GM12878 (cell line): ENCODE measurements at regions not wholly inside any gene's neighbourhood (a gene's known extent, or its start where the extent isn't known, plus 50 kb on each side); places are given as distances from the start of the nearest gene placed in this dataset.

Experiments used
- BCL11A ChIP-seq: IDR thresholded peaks from 2 replicates; pipeline ENCODE4 v1.6.1; 2011; ENCODE audit warnings: low read depth, low read length
- CHD1 ChIP-seq: IDR thresholded peaks from 2 replicates; pipeline ENCODE4 v1.6.1; 2012; ENCODE audit warnings: low read depth, low read length, improper control_type of control experiment
- CHD4 ChIP-seq: fragments of 200-600 bp; sonication (generic); IDR thresholded peaks from 2 replicates; pipeline ENCODE4 v1.6.1; 2016; ENCODE audit warnings: mild to moderate bottlenecking
- CTCF ChIP-seq, 3 experiments: IDR thresholded peaks in 2 of 3; conservative IDR thresholded peaks in 1 of 3; 2 replicates each; pipeline ENCODE4 v1.5.1; 2011; ENCODE audit warnings: low read depth in 3 of 3, low read length in 3 of 3, mild to moderate bottlenecking in 3 of 3, control low read depth in 2 of 3, moderate library complexity in 2 of 3, inconsistent platforms in 1 of 3, mixed read lengths in 1 of 3; ENCODE audit not compliant: control insufficient read depth in 2 of 3, insufficient read depth in 1 of 3; ENCODE audit errors: extremely low read depth in 1 of 3
- EP300 ChIP-seq, 2 experiments: fragments of 150-350 bp in 1 of 2; IDR thresholded peaks; 2 replicates each; pipeline ENCODE4 v1.6.1; 2011 to 2012; ENCODE audit warnings: low read depth in 2 of 2, low read length in 2 of 2, borderline replicate concordance in 1 of 2, improper control_type of control experiment in 1 of 2, inconsistent platforms in 1 of 2; ENCODE audit not compliant: control insufficient read depth in 1 of 2
- NKRF ChIP-seq: fragments of 450-650 bp; conservative IDR thresholded peaks from 2 replicates; pipeline ENCODE4 v1.6.1; 2017; ENCODE audit warnings: mild to moderate bottlenecking, moderate library complexity
- POLR2A ChIP-seq: IDR thresholded peaks from 2 replicates; pipeline ENCODE4 v1.6.1; 2011; ENCODE audit warnings: low read depth, mild to moderate bottlenecking, low read length
- TAF1 ChIP-seq: IDR thresholded peaks from 2 replicates; pipeline ENCODE4 v1.6.1; 2011; ENCODE audit warnings: mild to moderate bottlenecking, low read depth, low read length, borderline replicate concordance
- ZNF384 ChIP-seq: IDR thresholded peaks from 2 replicates; pipeline ENCODE4 v1.6.1; 2012; ENCODE audit warnings: low read depth, mild to moderate bottlenecking, low read length, improper control_type of control experiment, borderline replicate concordance

- TF ChIP-seq POLR2A (no peak), CHD4 (no peak), CTCF (IDR thresholded peaks at IDR 0.05 in 2 of 3, conservative IDR thresholded peaks at IDR 0.05 in 1 of 3; ENCODE audit: control insufficient read depth in 2 of 3, extremely low read depth in 1 of 3, insufficient read depth in 1 of 3, low read depth in 3 of 3, low read length in 3 of 3) (no peak), TAF1 (no peak), BCL11A (no peak), ZNF384 (no peak), NKRF (no peak), EP300 (IDR thresholded peaks at IDR 0.05; ENCODE audit: borderline replicate concordance in 1 of 2, control insufficient read depth in 1 of 2, low read depth in 2 of 2, low read length in 2 of 2) (no peak), CHD1 (no peak)
Measured at GRCh38 chr15:77772641-77773402, 140.1 kb upstream of the LINGO1 start.
